AG09309 (cell line): ENCODE measurements at regions not wholly inside any gene's neighbourhood (a gene's known extent, or its start where the extent isn't known, plus 50 kb on each side); places are given as distances from the start of the nearest gene placed in this dataset.

ENCODE experiments used
- DNase-seq: peaks from one replicate; pipeline ENCODE4 v3.0.0-alpha.2; 2010; ENCODE audit warnings: low read depth
- H3K4me3 ChIP-seq: 2 replicates; pipeline ENCODE4 v1.5.1; 2011; ENCODE audit warnings: mild to moderate bottlenecking, low read depth, low read length, moderate library complexity; ENCODE audit not compliant: control insufficient read depth
- CTCF ChIP-seq: IDR thresholded peaks from 2 replicates; pipeline ENCODE4 v1.5.1; 2011; ENCODE audit warnings: mild to moderate bottlenecking, low read depth, low read length, inconsistent platforms; ENCODE audit not compliant: insufficient read depth, control insufficient read depth; ENCODE audit errors: missing control alignments

DNA sequence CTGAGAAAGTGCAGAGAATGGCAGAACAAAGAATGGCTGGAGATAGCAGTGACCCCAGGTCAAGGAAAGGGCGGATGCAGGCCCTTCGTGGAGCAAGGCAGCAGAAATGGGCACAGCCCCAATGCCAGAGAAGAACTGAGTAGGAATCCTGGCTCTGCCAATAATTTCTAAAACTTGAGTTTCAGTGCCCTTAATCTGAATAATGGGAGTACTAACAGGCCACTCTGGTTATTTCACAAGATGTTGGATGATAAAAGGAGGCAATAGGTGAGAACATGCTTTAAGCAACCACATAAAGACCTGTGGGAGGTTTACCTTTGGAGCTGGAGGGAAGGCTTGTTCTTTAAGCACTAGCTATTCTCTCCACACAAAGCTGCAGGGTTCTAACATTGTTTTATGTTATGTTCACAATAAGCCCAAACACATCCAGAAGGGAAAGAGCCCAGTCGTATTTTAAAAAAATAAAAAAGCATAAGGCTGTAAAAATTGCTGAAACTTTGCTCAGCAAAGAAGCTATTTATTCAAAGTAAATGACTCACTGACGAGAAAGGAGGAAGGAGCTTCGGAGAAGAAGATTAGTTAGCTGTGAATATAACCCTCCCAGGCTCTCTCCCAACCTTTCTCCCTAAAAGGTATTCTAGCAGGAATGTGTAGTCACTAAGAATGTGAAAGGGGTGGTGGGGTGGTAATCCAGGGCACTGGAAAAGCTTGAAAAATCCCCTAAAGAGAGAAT, 470.2 kb downstream of the TXNL1 start:
- peak; percentile 62 for DNase-seq
- H3K4me3 ChIP-seq = no peak overlapping the region
- TF ChIP-seq CTCF = no peak

DNA sequence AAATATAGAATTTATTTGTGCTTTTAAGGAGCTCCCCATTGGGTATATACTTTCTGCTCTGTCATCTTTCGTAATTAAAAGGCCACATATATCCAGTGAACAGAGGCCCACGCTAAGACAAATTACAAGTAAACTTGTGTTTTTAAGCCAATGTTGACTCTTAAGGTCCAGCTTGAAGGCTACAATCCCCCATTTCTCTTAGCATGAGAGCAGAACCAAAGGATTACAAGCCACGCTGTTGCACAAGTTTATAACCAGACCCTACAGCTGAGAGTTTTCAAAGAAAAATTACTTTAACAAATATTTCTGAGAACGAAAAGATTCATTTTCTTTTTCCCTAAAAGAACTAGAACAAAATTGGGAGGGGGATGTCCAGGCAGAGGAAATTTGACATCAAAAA, 471.0 kb downstream of the TXNL1 start:
- H3K4me3 ChIP-seq = no peak overlapping the region
- no peak for TF ChIP-seq CTCF
- no peak for DNase-seq

DNA sequence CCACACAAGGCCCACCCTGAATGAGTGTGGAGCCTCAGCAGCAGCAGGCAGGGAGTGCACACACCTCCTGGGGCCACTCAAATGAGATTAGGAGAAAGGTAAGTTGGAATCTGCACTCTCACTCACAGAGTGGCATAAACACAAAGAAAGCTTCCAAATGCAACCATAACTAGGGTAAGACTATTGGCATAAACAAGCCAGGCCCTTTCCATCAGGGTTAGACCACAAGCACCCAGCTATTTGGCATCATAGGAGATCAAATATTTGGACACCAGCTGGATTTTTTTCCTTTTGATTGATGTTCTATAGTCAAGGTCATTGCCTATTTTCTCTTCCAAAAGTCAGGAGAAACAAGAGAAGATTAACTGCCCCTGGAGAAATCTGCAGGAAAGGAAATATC, 471.5 kb downstream of the TXNL1 start:
- DNase-seq = no peak
- H3K4me3 ChIP-seq = no peak overlapping the region
- no peak for TF ChIP-seq CTCF

DNA sequence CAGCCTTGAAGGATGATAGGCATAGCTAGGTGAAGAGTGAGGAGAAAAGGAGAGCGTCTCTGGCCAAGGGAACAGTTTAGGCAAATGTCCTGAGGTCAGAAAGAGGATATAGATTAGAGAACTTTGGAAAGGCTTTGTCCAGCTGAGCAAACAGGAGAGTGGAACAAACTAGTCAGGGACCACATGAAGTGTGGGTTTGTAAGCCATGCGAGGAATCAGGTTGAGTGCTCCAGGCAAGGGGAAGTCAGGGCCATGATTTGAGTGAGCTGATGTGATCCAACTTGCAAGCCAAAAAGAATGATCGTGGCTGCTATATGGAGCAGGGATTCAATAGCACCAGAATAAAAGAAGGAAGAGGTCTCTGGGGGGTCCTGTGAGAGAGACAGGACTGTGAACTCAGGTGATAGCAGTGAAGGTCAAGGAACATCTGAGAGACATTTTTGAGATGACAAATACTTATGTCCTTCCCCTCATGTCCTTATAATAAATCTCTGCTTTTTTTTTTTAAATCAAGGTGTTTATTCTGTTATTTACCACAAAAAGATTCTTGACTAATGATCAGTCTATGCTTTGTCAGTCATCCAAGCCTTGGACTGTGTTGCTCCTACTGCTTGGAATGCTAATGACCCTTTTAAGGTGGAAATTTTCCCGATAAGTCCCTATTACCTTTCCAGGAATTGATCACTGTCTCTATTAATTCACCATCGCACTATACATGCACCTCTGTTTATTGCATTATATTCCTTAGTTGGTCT, 472.6 kb downstream of the TXNL1 start:
- TF ChIP-seq CTCF = no peak
- no peak overlapping the region for H3K4me3 ChIP-seq
- no peak for DNase-seq

- H3K4me3 ChIP-seq = no peak overlapping the region
- DNase-seq = no peak
- TF ChIP-seq CTCF = no peak
These were observed 475.8 kb downstream of the TXNL1 start for GRCh38 chr18:56162311-56163265.

GRCh38 chr18:56161566-56162260, 476.7 kb downstream of the TXNL1 start:
- TF ChIP-seq CTCF = no peak
- no peak overlapping the region for H3K4me3 ChIP-seq
- DNase-seq = no peak
